Fibroblast of skin of abdomen (primary cell): ENCODE measurements at regions not wholly inside any gene's neighbourhood (a gene's known extent, or its start where the extent isn't known, plus 50 kb on each side); places are given as distances from the start of the nearest gene placed in this dataset.
A peak's percentile ranks its signal among the peaks of the same experiment; 100 is the strongest.

Source experiments
- DNase-seq: peaks from one replicate; pipeline ENCODE4 v3.0.0-alpha.2; 2013

GRCh38 chr2:182646763-182647498, 69.1 kb upstream of the DNAJC10 start:
- no peak for DNase-seq

- DNase-seq, result no peak
These were observed 68.6 kb upstream of the DNAJC10 start for GRCh38 chr2:182647499-182647787.

- DNase-seq, result peak; percentile 39
These were observed 66.7 kb upstream of the DNAJC10 start for GRCh38 chr2:182649316-182649715.

GRCh38 chr2:182650704-182651103, 65.4 kb upstream of the DNAJC10 start:
- peak; percentile 58 for DNase-seq

GRCh38 chr2:182652326-182652725, 63.7 kb upstream of the DNAJC10 start:
- no peak for DNase-seq

GRCh38 chr2:182655750-182656149, 60.3 kb upstream of the DNAJC10 start:
- DNase-seq, result no peak

GRCh38 chr2:182664212-182664611, 51.8 kb upstream of the DNAJC10 start:
- no peak for DNase-seq

- DNase-seq, result peak; percentile 47
These were observed 50.6 kb upstream of the DNAJC10 start for GRCh38 chr2:182665500-182665899.
